ENCODE measurements at regions not wholly inside any gene's neighbourhood (a gene's known extent, or its start where the extent isn't known, plus 50 kb on each side); places are given as distances from the start of the nearest gene placed in this dataset.

- DNase-seq (no peak), ATAC-seq (ENCODE audit: insufficient read depth, low FRiP score) (no peak)
- Histone ChIP-seq H3K27me3 (ENCODE audit: control insufficient read depth in 3 of 3, insufficient read depth in 3 of 3, low read length in 2 of 3) (no peaks in the 10 kb centered on the region), H3K9ac (ENCODE audit: insufficient read depth in 1 of 2, low read length in 2 of 2) (no peak overlapping the region), H3K4me1 (ENCODE audit: control insufficient read depth in 5 of 5, insufficient read depth in 5 of 5, low read length in 5 of 5) (no peaks in the 10 kb centered on the region), H3K27ac (ENCODE audit: low read depth in 1 of 2, low read length in 1 of 2) (no peak overlapping the region), H3K36me3 (ENCODE audit: control insufficient read depth in 4 of 4, insufficient read depth in 4 of 4, low read length in 4 of 4) (no peaks in the 10 kb centered on the region), H3K4me3 (no peak overlapping the region), H3K9me3 (ENCODE audit: control insufficient read depth in 4 of 4, insufficient read depth in 3 of 4, low read length in 3 of 4) (no peaks in the 10 kb centered on the region)
- 80 to 84% methylated on average over 4 of the region's 4 CpGs for WGBS, 2 donors
- no peak for TF ChIP-seq CTCF (IDR thresholded peaks at IDR 0.05; ENCODE audit: control extremely low read depth, extremely low read depth)
These were observed 260.3 kb downstream of the SLITRK6 start for GRCh38 chr13:85538957-85539356.

GRCh38 chr13:85537601-85538000, 261.6 kb downstream of the SLITRK6 start:
- no peak for ATAC-seq (ENCODE audit: insufficient read depth, low FRiP score)
- DNase-seq, result peak in 2 of 3 donors; percentile 54 to 69
- Histone ChIP-seq H3K9me3 (ENCODE audit: control insufficient read depth in 4 of 4, insufficient read depth in 3 of 4, low read length in 3 of 4) (no peaks in the 10 kb centered on the region), H3K4me1 (ENCODE audit: control insufficient read depth in 5 of 5, insufficient read depth in 5 of 5, low read length in 5 of 5) (no peaks in the 10 kb centered on the region), H3K27me3 (ENCODE audit: control insufficient read depth in 3 of 3, insufficient read depth in 3 of 3, low read length in 2 of 3) (no peaks in the 10 kb centered on the region), H3K27ac (ENCODE audit: low read depth in 1 of 2, low read length in 1 of 2) (no peak overlapping the region), H3K36me3 (ENCODE audit: control insufficient read depth in 4 of 4, insufficient read depth in 4 of 4, low read length in 4 of 4) (no peaks in the 10 kb centered on the region), H3K9ac (ENCODE audit: insufficient read depth in 1 of 2, low read length in 2 of 2) (no peak overlapping the region), H3K4me3 (no peak overlapping the region)
- TF ChIP-seq CTCF (IDR thresholded peaks at IDR 0.05; ENCODE audit: control extremely low read depth, extremely low read depth), result no peak
- WGBS, 2 donors, result 70 to 82% methylated on average over 2 of the region's 2 CpGs

GRCh38 chr13:85536706-85537105, 262.5 kb downstream of the SLITRK6 start:
- H3K9ac ChIP-seq (ENCODE audit: insufficient read depth in 1 of 2, low read length in 2 of 2), result no peak overlapping the region
- H3K27me3 ChIP-seq (ENCODE audit: control insufficient read depth in 3 of 3, insufficient read depth in 3 of 3, low read length in 2 of 3), result no peaks in the 10 kb centered on the region
- H3K9me3 ChIP-seq (ENCODE audit: control insufficient read depth in 4 of 4, insufficient read depth in 3 of 4, low read length in 3 of 4), result no peaks in the 10 kb centered on the region
- ATAC-seq (ENCODE audit: insufficient read depth, low FRiP score), result no peak
- DNase-seq, result no peak
- no peaks in the 10 kb centered on the region for H3K4me1 ChIP-seq (ENCODE audit: control insufficient read depth in 5 of 5, insufficient read depth in 5 of 5, low read length in 5 of 5)
- TF ChIP-seq CTCF (IDR thresholded peaks at IDR 0.05; ENCODE audit: control extremely low read depth, extremely low read depth), result no peak
- no peaks in the 10 kb centered on the region for H3K36me3 ChIP-seq (ENCODE audit: control insufficient read depth in 4 of 4, insufficient read depth in 4 of 4, low read length in 4 of 4)
- WGBS, 2 donors, result 83 to 95% methylated on average over 1 of the region's 1 CpG
- no peak overlapping the region for H3K4me3 ChIP-seq
- H3K27ac ChIP-seq (ENCODE audit: low read depth in 1 of 2, low read length in 1 of 2), result no peak overlapping the region

GRCh38 chr13:85535316-85536084, 263.7 kb downstream of the SLITRK6 start:
- TF ChIP-seq CTCF (IDR thresholded peaks at IDR 0.05; ENCODE audit: control extremely low read depth, extremely low read depth), result no peak
- H3K27ac ChIP-seq (ENCODE audit: low read depth in 1 of 2, low read length in 1 of 2), result no peak overlapping the region
- 86 to 88% methylated on average over 4 of the region's 4 CpGs for WGBS, 2 donors

More at GRCh38 chr13:85535316-85536084, 263.7 kb downstream of the SLITRK6 start:
- Histone ChIP-seq H3K4me1 (ENCODE audit: control insufficient read depth in 5 of 5, insufficient read depth in 5 of 5, low read length in 5 of 5) (no peaks in the 10 kb centered on the region), H3K27me3 (ENCODE audit: control insufficient read depth in 3 of 3, insufficient read depth in 3 of 3, low read length in 2 of 3) (no peaks in the 10 kb centered on the region), H3K9me3 (ENCODE audit: control insufficient read depth in 4 of 4, insufficient read depth in 3 of 4, low read length in 3 of 4) (no peaks in the 10 kb centered on the region), H3K9ac (ENCODE audit: insufficient read depth in 1 of 2, low read length in 2 of 2) (no peak overlapping the region), H3K36me3 (ENCODE audit: control insufficient read depth in 4 of 4, insufficient read depth in 4 of 4, low read length in 4 of 4) (no peaks in the 10 kb centered on the region), H3K4me3 (no peak overlapping the region)
- no peak for ATAC-seq (ENCODE audit: insufficient read depth, low FRiP score)
- DNase-seq, result no peak

All from lung (tissue), 11 donors.